H9 (cell line): ENCODE measurements at regions not wholly inside any gene's neighbourhood (a gene's known extent, or its start where the extent isn't known, plus 50 kb on each side); places are given as distances from the start of the nearest gene placed in this dataset.

ENCODE experiments used
- DNase-seq: peaks from one replicate; pipeline ENCODE4 v3.0.0-alpha.2; 2017
- H2AFZ ChIP-seq: one replicate; pipeline ENCODE4 v1.6.1; 2013; ENCODE audit warnings: mild to moderate bottlenecking, low read length, control low read depth, moderate library complexity
- H2AK5ac ChIP-seq: 2 replicates; pipeline ENCODE4 v1.6.1; 2013; ENCODE audit warnings: low read length, control low read depth, mixed read lengths; ENCODE audit not compliant: insufficient read length
- H2BK120ac ChIP-seq: one replicate; pipeline ENCODE4 v1.6.1; 2013; ENCODE audit warnings: low read depth, mild to moderate bottlenecking, low read length, control low read depth, inconsistent platforms; ENCODE audit not compliant: poor library complexity, severe bottlenecking
- H2BK12ac ChIP-seq: 2 replicates; pipeline ENCODE4 v1.6.1; 2013; ENCODE audit warnings: low read length, control low read depth, mixed read lengths, low read depth; ENCODE audit not compliant: insufficient read length
- H2BK15ac ChIP-seq: 2 replicates; pipeline ENCODE4 v1.6.1; 2013; ENCODE audit warnings: low read depth, low read length, control low read depth
- H2BK20ac ChIP-seq: one replicate; pipeline ENCODE4 v1.6.1; 2013; ENCODE audit warnings: low read depth, mild to moderate bottlenecking, low read length, control low read depth, inconsistent platforms; ENCODE audit not compliant: poor library complexity, severe bottlenecking
- H2BK5ac ChIP-seq: 2 replicates; pipeline ENCODE4 v1.6.1; 2013; ENCODE audit warnings: low read length, control low read depth, mixed read lengths; ENCODE audit not compliant: insufficient read length
- H3K14ac ChIP-seq: 2 replicates; pipeline ENCODE4 v1.6.1; 2013; ENCODE audit warnings: low read length, control low read depth; ENCODE audit not compliant: insufficient read depth
- H3K18ac ChIP-seq: 2 replicates; pipeline ENCODE4 v1.6.1; 2013; ENCODE audit warnings: low read depth, mild to moderate bottlenecking, mixed read lengths, low read length, control low read depth; ENCODE audit not compliant: insufficient read length
- H3K23ac ChIP-seq: 2 replicates; pipeline ENCODE4 v1.6.1; 2013; ENCODE audit warnings: low read length, control low read depth, mixed read lengths, low read depth; ENCODE audit not compliant: insufficient read length
- H3K23me2 ChIP-seq: 2 replicates; pipeline ENCODE4 v1.6.1; 2013; ENCODE audit warnings: low read depth, mild to moderate bottlenecking, mixed read lengths, low read length, control low read depth; ENCODE audit not compliant: insufficient read length, poor library complexity, severe bottlenecking
- H3K27ac ChIP-seq: 2 replicates; pipeline ENCODE4 v1.5.1; 2013; ENCODE audit warnings: low read length, control low read depth, mixed read lengths, low read depth; ENCODE audit not compliant: insufficient read length
- H3K27me3 ChIP-seq: 2 replicates; pipeline ENCODE4 v1.6.1; 2013; ENCODE audit warnings: low read length, control low read depth, inconsistent platforms; ENCODE audit not compliant: insufficient read depth
- H3K4ac ChIP-seq: 2 replicates; pipeline ENCODE4 v1.6.1; 2013; ENCODE audit warnings: low read depth, mild to moderate bottlenecking, control low read depth, inconsistent platforms, low read length, moderate library complexity
- H3K4me1 ChIP-seq: 2 replicates; pipeline ENCODE4 v1.6.1; 2013; ENCODE audit warnings: low read length, control low read depth, inconsistent platforms; ENCODE audit not compliant: insufficient read depth
- H3K4me2 ChIP-seq: 2 replicates; pipeline ENCODE4 v1.6.1; 2013; ENCODE audit warnings: low read length, control low read depth, mixed read lengths; ENCODE audit not compliant: insufficient read length, insufficient read depth
- H3K56ac ChIP-seq: 2 replicates; pipeline ENCODE4 v1.6.1; 2013; ENCODE audit warnings: low read depth, mild to moderate bottlenecking, mixed read lengths, low read length, control low read depth; ENCODE audit not compliant: insufficient read length
- H3K79me1 ChIP-seq: 2 replicates; pipeline ENCODE4 v1.6.1; 2013; ENCODE audit warnings: low read depth, mild to moderate bottlenecking, moderate library complexity, low read length, control low read depth, inconsistent platforms; ENCODE audit not compliant: insufficient read depth, poor library complexity, severe bottlenecking
- H3K79me2 ChIP-seq: 2 replicates; pipeline ENCODE4 v1.6.1; 2013; ENCODE audit warnings: low read length, control low read depth, inconsistent platforms; ENCODE audit not compliant: insufficient read depth
- H3K9ac ChIP-seq: 2 replicates; pipeline ENCODE4 v1.6.1; 2013; ENCODE audit warnings: low read length, control low read depth, mixed read lengths; ENCODE audit not compliant: insufficient read length; ENCODE audit errors: extremely low read depth
- H3K9me3 ChIP-seq: one replicate; pipeline ENCODE4 v1.6.1; 2013; ENCODE audit warnings: low read depth, low read length, inconsistent platforms; ENCODE audit not compliant: control insufficient read depth
- H3T11ph ChIP-seq: one replicate; pipeline ENCODE4 v1.6.1; 2013; ENCODE audit warnings: mild to moderate bottlenecking, low read length, control low read depth, inconsistent platforms
- H4K20me1 ChIP-seq: one replicate; pipeline ENCODE4 v1.6.1; 2013; ENCODE audit not compliant: control insufficient read depth, insufficient read length, insufficient read depth
- H4K5ac ChIP-seq: 2 replicates; pipeline ENCODE4 v1.6.1; 2013; ENCODE audit warnings: low read depth, mild to moderate bottlenecking, mixed read lengths, low read length, control low read depth; ENCODE audit not compliant: insufficient read length
- H4K8ac ChIP-seq: replicated peaks from 2 replicates; pipeline ENCODE4 v1.6.1; 2013; ENCODE audit warnings: low read length, control low read depth, mixed read lengths, low read depth; ENCODE audit not compliant: insufficient read length
- H4K91ac ChIP-seq: 2 replicates; pipeline ENCODE4 v1.6.1; 2013; ENCODE audit warnings: low read depth, mild to moderate bottlenecking, moderate library complexity, mixed read lengths, low read length, control low read depth; ENCODE audit not compliant: insufficient read length
- H3K27ac Mint-ChIP-seq, 3 experiments: 2 replicates in 2 of 3; 3 replicates in 1 of 3; pipeline ENCODE4 v1.8.0; 2020 to 2021; ENCODE audit warnings: mixed read lengths in 3 of 3, mild to moderate bottlenecking in 1 of 3, moderate library complexity in 1 of 3
- H3K27me3 Mint-ChIP-seq: 2 replicates; pipeline ENCODE4 v1.8.0; 2021; ENCODE audit warnings: low read depth, mild to moderate bottlenecking, moderate library complexity, mixed read lengths
- H3K36me3 Mint-ChIP-seq, 3 experiments: 2 replicates in 2 of 3; 3 replicates in 1 of 3; pipeline ENCODE4 v1.8.0; 2020 to 2021; ENCODE audit warnings: low read depth in 3 of 3, mixed read lengths in 3 of 3; ENCODE audit not compliant: insufficient read depth in 1 of 3
- H3K4me1 Mint-ChIP-seq, 2 experiments: 2 replicates each; pipeline ENCODE4 v1.8.0; 2020; ENCODE audit warnings: mixed read lengths in 2 of 2
- H3K4me3 Mint-ChIP-seq, 2 experiments: 2 replicates in 1 of 2; 3 replicates in 1 of 2; pipeline ENCODE4 v1.8.0; 2020 to 2021; ENCODE audit warnings: mild to moderate bottlenecking in 2 of 2, mixed read lengths in 2 of 2, moderate library complexity in 1 of 2
- H3K9me3 Mint-ChIP-seq, 2 experiments: 2 replicates in 1 of 2; 3 replicates in 1 of 2; pipeline ENCODE4 v1.8.0; 2020; ENCODE audit warnings: mild to moderate bottlenecking in 2 of 2, mixed read lengths in 2 of 2, moderate library complexity in 1 of 2
- CTCF ChIP-seq: fragments of 200-600 bp; sonication (generic); conservative IDR thresholded peaks from 3 replicates; pipeline ENCODE4 v1.8.0; 2021; ENCODE audit warnings: antibody characterized with exemption, mild to moderate bottlenecking
- WGBS: extraction: QIAGEN DNeasy Blood & Tissue Kit; methylation state at CpG from one replicate; pipeline ENCODE4 v1.1.7; 2013; ENCODE audit warnings: missing lambda C conversion rate, low lambda C conversion rate, mixed read lengths; ENCODE audit not compliant: insufficient read length; ENCODE audit errors: extremely low coverage; 5-methylcytosine and 5-hydroxymethylcytosine counted together

GRCh38 chr1:187454010-187454409 is 625.3 kb downstream of the PLA2G4A start:
- Histone ChIP-seq H3K79me1 (no peaks in the 10 kb centered on the region), H3K4me1 (no peaks in the 10 kb centered on the region), H3K18ac (no peak overlapping the region), H2BK20ac (no peak overlapping the region), H3K4me2 (no peak overlapping the region), H2BK12ac (no peak overlapping the region), H3K79me2 (no peaks in the 10 kb centered on the region), H2BK120ac (no peak overlapping the region), H4K5ac (no peak overlapping the region), H2AK5ac (no peak overlapping the region), H3K23me2 (no peaks in the 10 kb centered on the region), H3K9me3 (no peaks in the 10 kb centered on the region), H3K14ac (no peak overlapping the region), H3K4ac (no peak overlapping the region), H2AFZ (no peak overlapping the region), H4K8ac (no peak overlapping the region), H2BK5ac (no peak overlapping the region), H3T11ph (no peak overlapping the region), H3K27me3 (no peaks in the 10 kb centered on the region), H4K20me1 (no peaks in the 10 kb centered on the region), H2BK15ac (no peak overlapping the region), H3K23ac (no peak overlapping the region), H3K27ac (no peak overlapping the region), H3K9ac (no peak overlapping the region), H3K56ac (no peak overlapping the region), H4K91ac (no peak overlapping the region)
- WGBS, result no CpG with 5 or more reads among the region's 3 CpGs
- H3K9me3 Mint-ChIP-seq, result no peaks in the 10 kb centered on the region
- H3K36me3 Mint-ChIP-seq, result no peaks in the 10 kb centered on the region
- no peak overlapping the region for H3K27ac Mint-ChIP-seq
- no peak for TF ChIP-seq CTCF
- H3K27me3 Mint-ChIP-seq, result no peaks in the 10 kb centered on the region
- DNase-seq, result no peak
- H3K4me3 Mint-ChIP-seq, result no peak overlapping the region
- H3K4me1 Mint-ChIP-seq, result peaks cover 3 to 4% of the 10 kb centered on the region in 2 experiments; a peak in 1 of 4 replicates
